A549 (cell line): ENCODE measurements at regions not wholly inside any gene's neighbourhood (a gene's known extent, or its start where the extent isn't known, plus 50 kb on each side); places are given as distances from the start of the nearest gene placed in this dataset.
A peak's percentile ranks its signal among the peaks of the same experiment; 100 is the strongest.

Experiments
- ATAC-seq, 2 experiments: fragments of 200-7000 bp in 1 of 2; fragments of >200 bp in 1 of 2; cut with Nextera tagmentation in 1 of 2; cut with Tn5 transposase in 1 of 2; 3 replicates each; pipeline versions ENCODE4 v1.8.0 to v1.9.1; 2018 to 2020; ENCODE audit warnings: mild to moderate bottlenecking in 1 of 2, moderate library complexity in 1 of 2
- CTCF ChIA-PET: fragments of 300-600 bp; sonication (Branson Sonifier 250); formaldehyde crosslinking; extraction: SDS; loops from one replicate; lab custom pipeline; 2021; ENCODE audit warnings: antibody characterized with exemption, inconsistent platforms; lab: Yijun Ruan, JAX
- POLR2A ChIA-PET: fragments of 350-600 bp; formaldehyde crosslinking; extraction: SDS; loops from one replicate; lab custom pipeline; 2021; ENCODE audit warnings: antibody characterized with exemption, inconsistent platforms; lab: Yijun Ruan, JAX
- DNase-seq, 2 experiments: peaks; one replicate each; pipeline versions ENCODE4 v3.0.0 to v3.0.0-alpha.2; 2011 to 2016; ENCODE audit warnings: low read depth in 1 of 2, low spot score in 1 of 2
- FAIRE-seq: peaks from 2 replicates; lab custom pipeline; 2011; peaks lifted over from hg19 to GRCh38; lab: Jason Lieb, UNC
- H3K27ac ChIP-seq, 2 experiments: fragments of >200 bp; sonication (Bioruptor Twin); formaldehyde crosslinking; 3 replicates each; pipeline ENCODE4 v1.5.1; 2016 to 2017
- H3K4me1 ChIP-seq: fragments of >200 bp; sonication (Bioruptor Twin); formaldehyde crosslinking; 3 replicates; pipeline ENCODE4 v1.6.1; 2016
- H3K4me2 ChIP-seq: fragments of >200 bp; sonication (Bioruptor Twin); formaldehyde crosslinking; 3 replicates; pipeline ENCODE4 v1.6.1; 2016
- H3K4me3 ChIP-seq: fragments of >200 bp; sonication (Bioruptor Twin); formaldehyde crosslinking; 3 replicates; pipeline ENCODE4 v1.5.1; 2016
- H3K9me3 ChIP-seq: fragments of >200 bp; sonication (Bioruptor Twin); formaldehyde crosslinking; 3 replicates; pipeline ENCODE4 v1.6.1; 2016
- BHLHE40 ChIP-seq: IDR thresholded peaks from 2 replicates; pipeline ENCODE4 v1.6.1; 2012; ENCODE audit warnings: low read depth, low read length, inconsistent platforms
- CBX8 ChIP-seq: fragments of 200-600 bp; sonication (generic); IDR thresholded peaks from 2 replicates; pipeline ENCODE4 v1.6.1; 2016
- CEBPB ChIP-seq, 2 experiments: fragments of >200 bp in 1 of 2; sonication (Bioruptor Twin) in 1 of 2; formaldehyde crosslinking in 1 of 2; IDR thresholded peaks; 2 replicates each; pipeline ENCODE4 v1.6.1; 2012 to 2016
- CHD2 ChIP-seq: fragments of 150-350 bp; IDR thresholded peaks from 2 replicates; pipeline ENCODE4 v1.6.1; 2014; ENCODE audit warnings: low read length; ENCODE audit not compliant: partially characterized antibody
- CHD4 ChIP-seq: fragments of 200-600 bp; sonication (generic); IDR thresholded peaks from 2 replicates; pipeline ENCODE4 v1.6.1; 2016; ENCODE audit warnings: antibody characterized with exemption, mild to moderate bottlenecking, borderline replicate concordance
- EHF ChIP-seq: fragments of 250-450 bp; sonication (Bioruptor Pico); IDR thresholded peaks from 2 replicates; pipeline ENCODE4 v1.5.0; 2020; ENCODE audit warnings: mild to moderate bottlenecking
- EP300 ChIP-seq, 2 experiments: fragments of >200 bp; sonication (Bioruptor Twin); formaldehyde crosslinking; IDR thresholded peaks; 2 replicates in 1 of 2; 3 replicates in 1 of 2; pipeline ENCODE4 v1.6.1; 2016 to 2017
- ESRRA ChIP-seq: fragments of 150-350 bp; IDR thresholded peaks from 2 replicates; pipeline ENCODE4 v1.6.1; 2014; ENCODE audit warnings: mild to moderate bottlenecking, low read length, borderline replicate concordance
- FOSB ChIP-seq: fragments of 250-450 bp; sonication (Bioruptor Pico); IDR thresholded peaks from 2 replicates; pipeline ENCODE4 v1.5.0; 2020; ENCODE audit warnings: mild to moderate bottlenecking, moderate library complexity
- FOSL2 ChIP-seq, 2 experiments: fragments of 450-650 bp in 1 of 2; fragments of >200 bp in 1 of 2; sonication (Bioruptor Twin) in 1 of 2; formaldehyde crosslinking; IDR thresholded peaks; 2 replicates each; pipeline versions ENCODE4 v1.5.0 to v1.6.1; 2016 to 2020; ENCODE audit warnings: mild to moderate bottlenecking in 1 of 2, moderate library complexity in 1 of 2
- FOXS1 ChIP-seq: fragments of 250-450 bp; sonication (Bioruptor Pico); IDR thresholded peaks from 2 replicates; pipeline ENCODE4 v1.5.0; 2020; ENCODE audit warnings: mild to moderate bottlenecking, moderate library complexity
- HEYL ChIP-seq: fragments of 250-450 bp; sonication (Bioruptor Pico); IDR thresholded peaks from 2 replicates; pipeline ENCODE4 v1.8.0; 2021; ENCODE audit warnings: mild to moderate bottlenecking, moderate library complexity
- HOXA7 ChIP-seq: fragments of 250-450 bp; sonication (Bioruptor Pico); IDR thresholded peaks from 2 replicates; pipeline ENCODE4 v1.5.0; 2020; ENCODE audit warnings: mild to moderate bottlenecking, moderate library complexity
- JUN ChIP-seq, 2 experiments: fragments of >200 bp; sonication (Bioruptor Twin); formaldehyde crosslinking; IDR thresholded peaks; 2 replicates in 1 of 2; 3 replicates in 1 of 2; pipeline ENCODE4 v1.6.1; 2016 to 2017
- KDM1A ChIP-seq: fragments of 200-600 bp; sonication (generic); IDR thresholded peaks from 2 replicates; pipeline ENCODE4 v1.6.1; 2016; ENCODE audit warnings: low read depth, mild to moderate bottlenecking
- KDM5A ChIP-seq: fragments of 200-600 bp; sonication (generic); IDR thresholded peaks from 2 replicates; pipeline ENCODE4 v1.6.1; 2016; ENCODE audit warnings: antibody characterized with exemption, mild to moderate bottlenecking
- MAZ ChIP-seq: fragments of 150-350 bp; IDR thresholded peaks from 2 replicates; pipeline ENCODE4 v1.6.1; 2014; ENCODE audit warnings: antibody characterized with exemption, low read depth, low read length, borderline replicate concordance
- NPAS2 ChIP-seq: fragments of 250-450 bp; sonication (Bioruptor Pico); IDR thresholded peaks from 2 replicates; pipeline ENCODE4 v1.8.0; 2022; ENCODE audit warnings: mild to moderate bottlenecking, moderate library complexity, borderline replicate concordance
- PHF8 ChIP-seq: fragments of 200-600 bp; sonication (generic); IDR thresholded peaks from 2 replicates; pipeline ENCODE4 v1.6.1; 2016; ENCODE audit warnings: low read depth, mild to moderate bottlenecking, antibody characterized with exemption, moderate library complexity, borderline replicate concordance
- POLR2A ChIP-seq: IDR thresholded peaks from 2 replicates; pipeline ENCODE4 v1.6.1; 2012; ENCODE audit warnings: mild to moderate bottlenecking, low read length
- POLR2AphosphoS2 ChIP-seq: conservative IDR thresholded peaks from 2 replicates; pipeline ENCODE4 v1.6.1; 2012; ENCODE audit warnings: low read length, improper control_type of control experiment, inconsistent platforms
- RAD21 ChIP-seq, 2 experiments: fragments of >200 bp in 1 of 2; sonication (Bioruptor Twin) in 1 of 2; formaldehyde crosslinking in 1 of 2; IDR thresholded peaks in 1 of 2; conservative IDR thresholded peaks in 1 of 2; 2 replicates in 1 of 2; 3 replicates in 1 of 2; pipeline ENCODE4 v1.6.1; 2012 to 2018; ENCODE audit warnings: inconsistent platforms in 1 of 2
- RARB ChIP-seq: fragments of 250-450 bp; sonication (Bioruptor Pico); IDR thresholded peaks from 2 replicates; pipeline ENCODE4 v1.8.0; 2021; ENCODE audit warnings: mild to moderate bottlenecking, moderate library complexity
- SREBF2 ChIP-seq: fragments of 450-650 bp; IDR thresholded peaks from 2 replicates; pipeline ENCODE4 v1.6.1; 2014; ENCODE audit warnings: mild to moderate bottlenecking, moderate library complexity
- ZC3H11A ChIP-seq: fragments of 450-650 bp; IDR thresholded peaks from 2 replicates; pipeline ENCODE4 v1.6.1; 2014; ENCODE audit warnings: antibody characterized with exemption, mild to moderate bottlenecking
- WGBS: methylation state at CpG from one replicate; pipeline ENCODE4 v1.1.6; 2017; ENCODE audit errors: missing lambda C conversion rate; 5-methylcytosine and 5-hydroxymethylcytosine counted together
- TF ChIP-seq, protein P1 (sequence below): fragments of >200 bp; sonication (Bioruptor Twin); formaldehyde crosslinking; IDR thresholded peaks from 2 replicates; pipeline ENCODE4 v1.6.1; 2016
- TF ChIP-seq, protein P2 (sequence below): fragments of 250-450 bp; sonication (Bioruptor Pico); IDR thresholded peaks from 2 replicates; pipeline ENCODE4 v1.5.0; 2021; ENCODE audit warnings: mild to moderate bottlenecking, moderate library complexity, borderline replicate concordance
- TF ChIP-seq, protein P3 (sequence below): fragments of 200-600 bp; sonication (generic); IDR thresholded peaks from 2 replicates; pipeline ENCODE4 v1.6.1; 2016; ENCODE audit warnings: antibody characterized with exemption, mild to moderate bottlenecking, moderate library complexity
- TF ChIP-seq, protein P4 (sequence below): IDR thresholded peaks from 2 replicates; pipeline ENCODE4 v1.6.1; 2012; ENCODE audit warnings: low read depth, borderline replicate concordance

DNA sequence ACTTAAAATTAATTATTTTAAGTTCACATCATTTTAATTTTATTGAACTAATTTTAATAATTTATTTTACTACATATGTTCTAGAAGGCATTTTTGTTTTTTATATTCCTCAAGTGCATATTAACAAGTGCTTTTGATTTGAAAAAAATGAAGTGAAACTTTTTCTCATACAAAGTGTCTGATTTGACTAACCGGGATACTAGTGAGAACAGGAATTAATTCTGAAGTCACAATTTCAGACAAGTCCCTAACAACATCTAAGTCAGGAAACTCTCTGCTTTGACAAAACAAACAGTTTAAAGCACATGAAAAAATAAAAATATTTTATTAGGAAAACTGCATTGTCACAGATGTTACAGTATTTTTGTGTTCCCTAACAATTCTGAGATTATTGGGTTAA lies 1166.3 kb upstream of the CITED2 start (continued):
- TF ChIP-seq FOSB (CRISPR knock-in tag) (no peak), CEBPB (IDR thresholded peaks at IDR 0.05) (no peak), ESRRA (no peak), EHF (CRISPR knock-in tag) (no peak), KDM1A (no peak)
- TF ChIP-seq, protein P1, sequence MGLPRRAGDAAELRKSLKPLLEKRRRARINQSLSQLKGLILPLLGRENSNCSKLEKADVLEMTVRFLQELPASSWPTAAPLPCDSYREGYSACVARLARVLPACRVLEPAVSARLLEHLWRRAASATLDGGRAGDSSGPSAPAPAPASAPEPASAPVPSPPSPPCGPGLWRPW, result no peak

DNA sequence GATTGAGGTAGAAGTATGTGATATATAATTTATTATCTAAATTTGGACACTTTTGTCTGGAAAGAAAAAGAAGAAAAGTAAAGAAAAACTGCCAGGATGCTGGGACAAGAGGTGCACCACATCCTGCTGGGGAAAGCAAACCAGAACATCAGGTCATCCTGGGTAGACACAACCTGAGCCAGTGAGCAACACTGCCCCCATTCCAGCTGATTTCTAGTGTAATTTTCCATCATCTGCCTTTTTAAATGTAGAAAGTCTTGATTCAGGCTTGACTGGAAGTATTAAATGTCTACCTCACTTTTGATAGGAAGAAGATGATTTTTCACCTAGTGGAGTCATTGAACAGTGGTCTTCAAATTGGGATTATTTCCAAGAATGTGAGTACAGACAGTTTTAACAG lies 1164.5 kb upstream of the CITED2 start:
- ATAC-seq (peak in 1 of 2 experiments; percentile 37; a peak in 1 of 6 replicates), FAIRE-seq (no peak)
- POLR2A ChIA-PET, result interaction anchor here (0.6 to 1.6 kb wide), 2 partner anchors 38 to 1165 kb away, joined by 4 to 5 read pairs; partner anchors contain the start of gene CITED2
- TF ChIP-seq, protein P2, sequence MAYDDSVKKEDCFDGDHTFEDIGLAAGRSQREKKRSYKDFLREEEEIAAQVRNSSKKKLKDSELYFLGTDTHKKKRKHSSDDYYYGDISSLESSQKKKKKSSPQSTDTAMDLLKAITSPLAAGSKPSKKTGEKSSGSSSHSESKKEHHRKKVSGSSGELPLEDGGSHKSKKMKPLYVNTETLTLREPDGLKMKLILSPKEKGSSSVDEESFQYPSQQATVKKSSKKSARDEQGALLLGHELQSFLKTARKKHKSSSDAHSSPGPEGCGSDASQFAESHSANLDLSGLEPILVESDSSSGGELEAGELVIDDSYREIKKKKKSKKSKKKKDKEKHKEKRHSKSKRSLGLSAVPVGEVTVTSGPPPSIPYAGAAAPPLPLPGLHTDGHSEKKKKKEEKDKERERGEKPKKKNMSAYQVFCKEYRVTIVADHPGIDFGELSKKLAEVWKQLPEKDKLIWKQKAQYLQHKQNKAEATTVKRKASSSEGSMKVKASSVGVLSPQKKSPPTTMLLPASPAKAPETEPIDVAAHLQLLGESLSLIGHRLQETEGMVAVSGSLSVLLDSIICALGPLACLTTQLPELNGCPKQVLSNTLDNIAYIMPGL (CRISPR knock-in tag), result no peak
- TF ChIP-seq CHD2 (no peak), CBX8 (no peak), HEYL (CRISPR knock-in tag) (no peak), HOXA7 (CRISPR knock-in tag) (no peak), FOXS1 (no peak), ZC3H11A (no peak), BHLHE40 (no peak), CHD4 (no peak), RARB (CRISPR knock-in tag) (no peak), FOSL2 (IDR thresholded peaks at IDR 0.05) (no peak), FOSL2 (CRISPR knock-in tag; IDR thresholded peaks at IDR 0.05) (no peak)
- TF ChIP-seq, protein P3, sequence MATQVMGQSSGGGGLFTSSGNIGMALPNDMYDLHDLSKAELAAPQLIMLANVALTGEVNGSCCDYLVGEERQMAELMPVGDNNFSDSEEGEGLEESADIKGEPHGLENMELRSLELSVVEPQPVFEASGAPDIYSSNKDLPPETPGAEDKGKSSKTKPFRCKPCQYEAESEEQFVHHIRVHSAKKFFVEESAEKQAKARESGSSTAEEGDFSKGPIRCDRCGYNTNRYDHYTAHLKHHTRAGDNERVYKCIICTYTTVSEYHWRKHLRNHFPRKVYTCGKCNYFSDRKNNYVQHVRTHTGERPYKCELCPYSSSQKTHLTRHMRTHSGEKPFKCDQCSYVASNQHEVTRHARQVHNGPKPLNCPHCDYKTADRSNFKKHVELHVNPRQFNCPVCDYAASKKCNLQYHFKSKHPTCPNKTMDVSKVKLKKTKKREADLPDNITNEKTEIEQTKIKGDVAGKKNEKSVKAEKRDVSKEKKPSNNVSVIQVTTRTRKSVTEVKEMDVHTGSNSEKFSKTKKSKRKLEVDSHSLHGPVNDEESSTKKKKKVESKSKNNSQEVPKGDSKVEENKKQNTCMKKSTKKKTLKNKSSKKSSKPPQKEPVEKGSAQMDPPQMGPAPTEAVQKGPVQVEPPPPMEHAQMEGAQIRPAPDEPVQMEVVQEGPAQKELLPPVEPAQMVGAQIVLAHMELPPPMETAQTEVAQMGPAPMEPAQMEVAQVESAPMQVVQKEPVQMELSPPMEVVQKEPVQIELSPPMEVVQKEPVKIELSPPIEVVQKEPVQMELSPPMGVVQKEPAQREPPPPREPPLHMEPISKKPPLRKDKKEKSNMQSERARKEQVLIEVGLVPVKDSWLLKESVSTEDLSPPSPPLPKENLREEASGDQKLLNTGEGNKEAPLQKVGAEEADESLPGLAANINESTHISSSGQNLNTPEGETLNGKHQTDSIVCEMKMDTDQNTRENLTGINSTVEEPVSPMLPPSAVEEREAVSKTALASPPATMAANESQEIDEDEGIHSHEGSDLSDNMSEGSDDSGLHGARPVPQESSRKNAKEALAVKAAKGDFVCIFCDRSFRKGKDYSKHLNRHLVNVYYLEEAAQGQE, result no peak
- TF ChIP-seq, all 56 proteins: peak for 0
- Histone ChIP-seq H3K4me1 (peaks cover 20% of the 10 kb centered on the region), H3K9me3 (peaks cover 14% of the 10 kb centered on the region), H3K4me2 (peak overlapping the region; percentile 70), H3K27ac (peak overlapping the region; percentile 73 to 85), H3K4me3 (no peak overlapping the region)
- DNase-seq, result peak in 1 of 2 experiments; percentile 13
- CTCF ChIA-PET, result no interaction called here

DNA sequence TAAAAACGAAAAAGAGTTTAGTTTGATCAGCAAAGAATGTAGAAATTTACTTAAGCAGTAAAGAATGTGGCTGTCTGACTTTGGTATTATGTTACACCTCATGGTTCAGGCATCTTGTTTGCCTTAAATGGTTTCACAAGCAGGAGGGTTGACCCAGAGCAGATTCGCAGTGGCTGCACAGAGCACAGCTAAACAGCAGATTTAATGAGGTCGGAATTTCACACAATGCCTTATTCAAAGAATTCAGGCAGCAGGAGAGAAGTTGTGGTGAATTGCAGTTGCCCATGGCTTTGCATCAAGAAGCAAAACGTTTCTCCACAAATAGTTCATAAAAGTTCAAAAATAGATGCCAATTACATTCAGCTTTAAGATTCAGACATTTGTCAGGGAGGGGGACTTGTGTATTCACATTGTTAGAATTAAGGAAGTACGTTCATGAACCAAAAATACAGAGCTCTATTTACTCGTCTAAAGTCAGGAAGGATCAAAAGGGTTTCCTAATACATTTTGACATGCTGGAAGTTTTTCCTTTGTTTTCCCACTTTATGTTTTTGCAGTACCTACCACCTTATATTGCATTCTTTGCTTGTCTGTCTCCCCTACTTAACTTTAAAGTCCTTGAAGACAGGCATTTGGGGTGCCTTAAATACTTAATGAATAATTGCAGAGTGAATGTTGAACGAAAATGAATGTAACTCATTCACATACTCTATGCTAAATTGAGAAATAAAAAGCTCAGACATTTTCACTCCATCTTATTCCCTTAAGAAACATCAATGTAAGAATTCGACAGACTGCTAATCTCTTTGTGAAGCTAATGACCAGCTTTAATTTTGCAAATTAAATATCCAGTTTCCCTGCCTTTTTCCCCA lies 1163.6 kb upstream of the CITED2 start:
- Histone ChIP-seq H3K4me3 (no peak overlapping the region), H3K4me1 (peaks cover 20% of the 10 kb centered on the region), H3K4me2 (peak overlapping the region; percentile 70), H3K9me3 (peaks cover 14% of the 10 kb centered on the region), H3K27ac (peak overlapping the region; percentile 73 to 85)
- CTCF ChIA-PET, result interaction anchor here (0.9 kb wide), 1 partner anchor 1024 kb away, joined by 3 read pairs; no protein-coding TSS in a partner anchor
- ATAC-seq (peak; percentile 99 to 100), DNase-seq (peak; percentile 3 to 79), FAIRE-seq (no peak)
- 2% methylated on average over 8 of the region's 8 CpGs for WGBS
- POLR2A ChIA-PET, result interaction anchor here (0.6 to 1.6 kb wide), 2 partner anchors 37 to 1164 kb away, joined by 4 to 5 read pairs; partner anchors contain the start of gene CITED2
- TF ChIP-seq KDM5A (no peak), POLR2AphosphoS2 (no peak), EP300 (IDR thresholded peaks at IDR 0.05) (peak in 1 of 2 experiments; percentile 57; a peak in 1 of 5 replicates), BHLHE40 (no peak), KDM1A (no peak), RAD21 (conservative IDR thresholded peaks at IDR 0.05 in 1 of 2, IDR thresholded peaks at IDR 0.05 in 1 of 2) (peak; percentile 6 to 22; a peak in 1 of 5 replicates), PHF8 (no peak), SREBF2 (no peak), JUN (IDR thresholded peaks at IDR 0.05) (0 out of 5 replicates have a peak, but pooled peaks of 1 of the 2 experiments have one; percentile 40), NPAS2 (CRISPR knock-in tag) (no peak), MAZ (no peak), POLR2A (no peak), CEBPB (IDR thresholded peaks at IDR 0.05) (peak; percentile 18 to 80; a peak in 3 of 4 replicates)
- TF ChIP-seq, protein P4, sequence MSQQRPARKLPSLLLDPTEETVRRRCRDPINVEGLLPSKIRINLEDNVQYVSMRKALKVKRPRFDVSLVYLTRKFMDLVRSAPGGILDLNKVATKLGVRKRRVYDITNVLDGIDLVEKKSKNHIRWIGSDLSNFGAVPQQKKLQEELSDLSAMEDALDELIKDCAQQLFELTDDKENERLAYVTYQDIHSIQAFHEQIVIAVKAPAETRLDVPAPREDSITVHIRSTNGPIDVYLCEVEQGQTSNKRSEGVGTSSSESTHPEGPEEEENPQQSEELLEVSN, result no peak
